CD4-positive, alpha-beta T cell treated with Interferon gamma for 1 hour (primary cell): ENCODE measurements at regions not wholly inside any gene's neighbourhood (a gene's known extent, or its start where the extent isn't known, plus 50 kb on each side); places are given as distances from the start of the nearest gene placed in this dataset.
"Not testable (repeated sequence)": the region's sequence is repeated elsewhere in the genome, so short reads cannot be mapped to it uniquely, and the experiment has no call there.

Source experiments
- DNase-seq: peaks from one replicate; pipeline ENCODE4 v3.0.0-alpha.2; 2020

GRCh38 chr6:82118150-82118562 lies 129.4 kb downstream of the IBTK start:
- DNase-seq = no peak

- DNase-seq = no peak
These were observed 132.8 kb downstream of the IBTK start for GRCh38 chr6:82114748-82115147.

GRCh38 chr6:82113231-82113630 lies 134.3 kb downstream of the IBTK start:
- DNase-seq = no peak

GRCh38 chr6:82111818-82112217 lies 135.7 kb downstream of the IBTK start:
- DNase-seq = no peak

GRCh38 chr6:82111114-82111513 lies 136.4 kb downstream of the IBTK start:
- no peak for DNase-seq

- not testable (repeated sequence) for DNase-seq
These were observed 144.4 kb downstream of the IBTK start for GRCh38 chr6:82103171-82103570.

GRCh38 chr6:82101374-82102114 lies 146.0 kb downstream of the IBTK start:
- DNase-seq = not testable (repeated sequence)

- not testable (repeated sequence) for DNase-seq
These were observed 146.8 kb downstream of the IBTK start for GRCh38 chr6:82100763-82101162.

GRCh38 chr6:82097676-82098075 lies 149.9 kb downstream of the IBTK start:
- DNase-seq = no peak

GRCh38 chr6:82095091-82095490 lies 152.5 kb downstream of the IBTK start:
- no peak for DNase-seq

GRCh38 chr6:82094166-82094806 lies 153.3 kb downstream of the IBTK start:
- DNase-seq = no peak

- DNase-seq = no peak
These were observed 158.4 kb downstream of the IBTK start for GRCh38 chr6:82088978-82089771.

- no peak for DNase-seq
These were observed 160.6 kb downstream of the IBTK start for GRCh38 chr6:82086944-82087343.

- no peak for DNase-seq
These were observed 161.8 kb downstream of the IBTK start for GRCh38 chr6:82085701-82086100.

- no peak for DNase-seq
These were observed 163.1 kb downstream of the IBTK start for GRCh38 chr6:82084324-82084920.

GRCh38 chr6:82083646-82084045 lies 163.9 kb downstream of the IBTK start:
- DNase-seq = no peak

GRCh38 chr6:82080767-82081166 lies 166.8 kb downstream of the IBTK start:
- no peak for DNase-seq

- DNase-seq = no peak
These were observed 169.1 kb downstream of the IBTK start for GRCh38 chr6:82078286-82078908.

- no peak for DNase-seq
These were observed 170.6 kb downstream of the IBTK start for GRCh38 chr6:82076916-82077315.

- no peak for DNase-seq
These were observed 173.0 kb downstream of the IBTK start for GRCh38 chr6:82074556-82074955.

- DNase-seq = no peak
These were observed 174.1 kb downstream of the IBTK start for GRCh38 chr6:82073484-82073883.

- no peak for DNase-seq
These were observed 174.8 kb downstream of the IBTK start for GRCh38 chr6:82072751-82073150.

GRCh38 chr6:82072121-82072521 lies 175.4 kb downstream of the IBTK start:
- no peak for DNase-seq
